ENCODE measurements at regions not wholly inside any gene's neighbourhood (a gene's known extent, or its start where the extent isn't known, plus 50 kb on each side); places are given as distances from the start of the nearest gene placed in this dataset.
"Not testable (repeated sequence)": the region's sequence is repeated elsewhere in the genome, so short reads cannot be mapped to it uniquely, and the experiment has no call there.

- ATAC-seq: no peak
- Histone ChIP-seq H3K27me3 (ENCODE audit: low read depth) (no peaks in the 10 kb centered on the region), H3K36me3 (no peaks in the 10 kb centered on the region), H3K4me1 (no peaks in the 10 kb centered on the region), H3K27ac (no peak overlapping the region), H3K4me3 (no peak overlapping the region), H3K9me3 (no peaks in the 10 kb centered on the region)
- intact Hi-C loops (cut with DNase I): no loop called here
- DNase-seq: no peak
- no peak for TF ChIP-seq CTCF (IDR thresholded peaks at IDR 0.05)
These were observed 175.2 kb upstream of the NOL4 start for GRCh38 chr18:34399892-34400291.

DNA sequence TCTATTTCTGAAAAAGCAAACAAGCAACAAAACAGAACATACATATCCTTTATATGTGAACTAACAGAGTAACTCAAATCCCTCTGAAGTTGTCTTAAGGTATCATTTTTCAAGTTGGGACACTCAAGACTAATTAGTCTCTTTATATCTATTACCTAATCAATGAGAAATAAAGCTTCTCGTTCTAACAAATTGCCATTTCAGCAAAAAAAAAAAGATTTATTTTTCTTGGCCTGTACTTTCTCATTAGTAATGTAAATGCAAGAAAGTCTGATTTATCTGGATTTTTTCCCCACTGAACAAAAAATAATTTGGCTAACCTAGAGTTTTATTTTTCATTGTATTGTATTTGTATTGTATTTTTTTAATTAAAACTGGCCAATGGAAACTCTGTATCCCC lies 176.1 kb upstream of the NOL4 start:
- H3K4me1 ChIP-seq: no peaks in the 10 kb centered on the region
- TF ChIP-seq CTCF (IDR thresholded peaks at IDR 0.05): no peak
- H3K4me3 ChIP-seq: no peak overlapping the region
- no peak overlapping the region for H3K27ac ChIP-seq
- ATAC-seq (no peak), DNase-seq (no peak)
- H3K9me3 ChIP-seq: no peaks in the 10 kb centered on the region
- H3K27me3 ChIP-seq (ENCODE audit: low read depth): no peaks in the 10 kb centered on the region
- no peaks in the 10 kb centered on the region for H3K36me3 ChIP-seq
- intact Hi-C loops (cut with DNase I): no loop called here

DNA sequence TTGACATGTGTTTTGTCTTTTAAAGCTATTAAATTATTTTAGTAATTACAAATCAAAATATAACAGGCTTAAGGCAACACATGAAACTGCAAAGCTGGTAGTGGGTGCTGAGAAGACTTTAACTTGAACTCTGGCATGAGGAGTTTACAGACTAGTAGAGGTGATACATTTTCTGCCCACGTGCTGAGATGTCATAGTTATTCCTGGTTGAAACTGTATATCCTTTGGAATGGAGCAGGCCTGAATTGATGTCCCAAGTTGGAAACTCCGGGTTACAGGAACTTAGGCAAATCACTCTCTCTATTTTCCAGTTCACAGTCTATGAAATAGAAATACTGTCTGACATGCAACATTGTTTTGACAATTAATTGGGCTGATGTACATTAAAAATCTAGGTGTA lies 177.1 kb upstream of the NOL4 start:
- ATAC-seq: no peak
- H3K4me3 ChIP-seq: no peak overlapping the region
- H3K36me3 ChIP-seq: no peaks in the 10 kb centered on the region
- no peaks in the 10 kb centered on the region for H3K4me1 ChIP-seq
- H3K27ac ChIP-seq: no peak overlapping the region
- intact Hi-C loops (cut with DNase I): no loop called here
- no peaks in the 10 kb centered on the region for H3K9me3 ChIP-seq
- no peaks in the 10 kb centered on the region for H3K27me3 ChIP-seq (ENCODE audit: low read depth)
- DNase-seq: no peak
- no peak for TF ChIP-seq CTCF (IDR thresholded peaks at IDR 0.05)

DNA sequence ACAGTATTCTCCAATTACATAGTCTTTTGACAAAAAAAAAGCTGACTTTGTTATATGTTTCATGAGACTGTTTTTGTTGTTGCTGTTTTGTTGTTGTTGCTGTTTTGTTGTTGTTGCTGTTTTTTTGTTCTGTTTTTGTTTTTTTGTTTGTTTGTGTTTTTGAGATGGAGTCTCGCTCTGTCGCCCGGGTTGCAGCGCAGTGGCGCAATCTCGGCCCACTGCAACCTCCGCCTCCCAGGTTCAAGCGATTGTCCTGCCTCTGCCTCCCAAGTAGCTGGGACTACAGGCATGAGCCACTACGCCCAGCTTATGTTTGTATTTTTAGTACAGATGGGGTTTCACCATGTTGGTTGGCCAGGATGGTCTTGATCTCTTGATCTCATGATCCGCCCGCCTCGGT lies 182.8 kb upstream of the NOL4 start:
- not testable (repeated sequence) for ATAC-seq

GRCh38 chr18:34411952-34412351 lies 187.2 kb upstream of the NOL4 start:
- no peaks in the 10 kb centered on the region for H3K27me3 ChIP-seq (ENCODE audit: low read depth)
- no peak overlapping the region for H3K4me3 ChIP-seq
- ATAC-seq (no peak), DNase-seq (no peak)
- H3K4me1 ChIP-seq: no peaks in the 10 kb centered on the region
- TF ChIP-seq CTCF (IDR thresholded peaks at IDR 0.05): no peak
- no peak overlapping the region for H3K27ac ChIP-seq
- H3K36me3 ChIP-seq: no peaks in the 10 kb centered on the region
- no peaks in the 10 kb centered on the region for H3K9me3 ChIP-seq
- intact Hi-C loops (cut with DNase I): no loop called here

More for the DNA sequence above, 182.8 kb upstream of the NOL4 start:
- H3K9me3 ChIP-seq; intact Hi-C loops (cut with DNase I); H3K27ac ChIP-seq; DNase-seq; H3K36me3 ChIP-seq; H3K4me3 ChIP-seq; H3K27me3 ChIP-seq (ENCODE audit: low read depth); H3K4me1 ChIP-seq: not testable (repeated sequence)

DNA sequence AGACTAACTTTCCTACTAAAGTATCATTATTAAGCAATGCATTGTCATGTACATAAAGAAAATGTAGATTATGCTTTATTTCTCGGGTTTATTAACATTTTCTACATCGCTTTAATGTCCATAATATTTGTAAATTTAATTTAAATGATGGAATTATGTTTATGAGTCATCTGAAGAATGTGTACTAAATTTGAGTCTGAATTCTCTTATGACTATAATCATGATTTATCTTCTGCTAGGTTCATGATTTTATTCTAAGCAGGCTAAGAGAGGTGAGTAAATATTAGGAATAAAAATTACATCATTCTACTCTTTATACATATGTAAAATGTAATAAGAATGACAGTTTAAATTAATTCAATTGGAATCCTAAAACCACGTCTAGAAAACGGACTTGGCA lies 206.3 kb upstream of the NOL4 start:
- Histone ChIP-seq H3K27me3 (ENCODE audit: low read depth) (no peaks in the 10 kb centered on the region), H3K27ac (no peak overlapping the region), H3K36me3 (no peaks in the 10 kb centered on the region), H3K4me1 (no peaks in the 10 kb centered on the region), H3K9me3 (no peaks in the 10 kb centered on the region), H3K4me3 (no peak overlapping the region)
- intact Hi-C loops (cut with DNase I): loop anchor here (10.0 kb wide), 1 partner anchor 66 kb away; no protein-coding TSS in a partner anchor
- DNase-seq: no peak
- no peak for ATAC-seq
- no peak for TF ChIP-seq CTCF (IDR thresholded peaks at IDR 0.05)
